Liver (tissue), 3 donors: ENCODE measurements at regions not wholly inside any gene's neighbourhood (a gene's known extent, or its start where the extent isn't known, plus 50 kb on each side); places are given as distances from the start of the nearest gene placed in this dataset.

Experiments
- ATF3 ChIP-seq: IDR thresholded peaks from 2 replicates; pipeline ENCODE4 v1.6.1; 2016; ENCODE audit warnings: antibody characterized with exemption
- CTCF ChIP-seq: fragments of 150-350 bp; IDR thresholded peaks from 2 replicates; pipeline ENCODE4 v1.5.1; 2017; ENCODE audit warnings: improper control_type of control experiment, low read depth, low read length; ENCODE audit not compliant: missing input control
- EGR1 ChIP-seq, 2 donors: IDR thresholded peaks; 2 replicates each; pipeline ENCODE4 v1.6.1; 2016 to 2018; ENCODE audit warnings: antibody characterized with exemption in 2 of 2, low read depth in 2 of 2
- GABPA ChIP-seq, 2 donors: IDR thresholded peaks in 1 of 2; conservative IDR thresholded peaks in 1 of 2; 2 replicates each; pipeline ENCODE4 v1.6.1; 2016; ENCODE audit warnings: antibody characterized with exemption in 2 of 2, mild to moderate bottlenecking in 1 of 2, moderate library complexity in 1 of 2
- RXRA ChIP-seq, 2 donors: IDR thresholded peaks; 2 replicates each; pipeline ENCODE4 v1.6.1; 2017 to 2018; ENCODE audit warnings: antibody characterized with exemption in 2 of 2, mild to moderate bottlenecking in 1 of 2
- TAF1 ChIP-seq: conservative IDR thresholded peaks from 2 replicates; pipeline ENCODE4 v1.6.1; 2016; ENCODE audit warnings: antibody characterized with exemption, mild to moderate bottlenecking
- TF ChIP-seq, protein P1 (sequence below): IDR thresholded peaks from 2 replicates; pipeline ENCODE4 v1.6.1; 2016; ENCODE audit warnings: antibody characterized with exemption, mild to moderate bottlenecking
- TF ChIP-seq, protein P2 (sequence below): IDR thresholded peaks from 2 replicates; pipeline ENCODE4 v1.6.1; 2016; ENCODE audit warnings: antibody characterized with exemption
- donor health status: healthy.
- donor health status: healthy.

DNA sequence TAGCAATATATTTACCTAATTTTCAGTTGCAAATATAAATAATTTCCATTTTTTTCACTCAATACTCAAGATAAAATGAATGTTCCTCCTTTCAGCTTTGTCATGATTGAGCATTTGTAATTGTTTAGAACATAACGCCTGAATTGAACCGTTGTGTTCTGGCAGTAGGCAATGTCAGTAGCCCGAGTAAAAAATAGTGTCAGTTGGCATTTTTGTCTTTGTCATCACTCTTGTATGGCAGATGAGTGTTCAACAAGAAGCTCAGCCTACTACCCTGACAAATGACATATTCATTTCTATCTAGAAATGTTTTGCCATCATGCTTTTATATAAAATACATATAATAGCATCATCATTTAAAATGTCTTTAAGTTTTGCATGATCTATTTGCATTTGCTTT, 691.4 kb upstream of the NCAM2 start:
- TF ChIP-seq, protein P1, sequence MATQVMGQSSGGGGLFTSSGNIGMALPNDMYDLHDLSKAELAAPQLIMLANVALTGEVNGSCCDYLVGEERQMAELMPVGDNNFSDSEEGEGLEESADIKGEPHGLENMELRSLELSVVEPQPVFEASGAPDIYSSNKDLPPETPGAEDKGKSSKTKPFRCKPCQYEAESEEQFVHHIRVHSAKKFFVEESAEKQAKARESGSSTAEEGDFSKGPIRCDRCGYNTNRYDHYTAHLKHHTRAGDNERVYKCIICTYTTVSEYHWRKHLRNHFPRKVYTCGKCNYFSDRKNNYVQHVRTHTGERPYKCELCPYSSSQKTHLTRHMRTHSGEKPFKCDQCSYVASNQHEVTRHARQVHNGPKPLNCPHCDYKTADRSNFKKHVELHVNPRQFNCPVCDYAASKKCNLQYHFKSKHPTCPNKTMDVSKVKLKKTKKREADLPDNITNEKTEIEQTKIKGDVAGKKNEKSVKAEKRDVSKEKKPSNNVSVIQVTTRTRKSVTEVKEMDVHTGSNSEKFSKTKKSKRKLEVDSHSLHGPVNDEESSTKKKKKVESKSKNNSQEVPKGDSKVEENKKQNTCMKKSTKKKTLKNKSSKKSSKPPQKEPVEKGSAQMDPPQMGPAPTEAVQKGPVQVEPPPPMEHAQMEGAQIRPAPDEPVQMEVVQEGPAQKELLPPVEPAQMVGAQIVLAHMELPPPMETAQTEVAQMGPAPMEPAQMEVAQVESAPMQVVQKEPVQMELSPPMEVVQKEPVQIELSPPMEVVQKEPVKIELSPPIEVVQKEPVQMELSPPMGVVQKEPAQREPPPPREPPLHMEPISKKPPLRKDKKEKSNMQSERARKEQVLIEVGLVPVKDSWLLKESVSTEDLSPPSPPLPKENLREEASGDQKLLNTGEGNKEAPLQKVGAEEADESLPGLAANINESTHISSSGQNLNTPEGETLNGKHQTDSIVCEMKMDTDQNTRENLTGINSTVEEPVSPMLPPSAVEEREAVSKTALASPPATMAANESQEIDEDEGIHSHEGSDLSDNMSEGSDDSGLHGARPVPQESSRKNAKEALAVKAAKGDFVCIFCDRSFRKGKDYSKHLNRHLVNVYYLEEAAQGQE = no peak
- TF ChIP-seq CTCF = no peak
- no peak for TF ChIP-seq ATF3
- TF ChIP-seq GABPA (IDR thresholded peaks at IDR 0.05 in 1 of 2, conservative IDR thresholded peaks at IDR 0.05 in 1 of 2) = no peak
- no peak for TF ChIP-seq RXRA (IDR thresholded peaks at IDR 0.05)
- TF ChIP-seq TAF1 = no peak
- TF ChIP-seq, protein P2, sequence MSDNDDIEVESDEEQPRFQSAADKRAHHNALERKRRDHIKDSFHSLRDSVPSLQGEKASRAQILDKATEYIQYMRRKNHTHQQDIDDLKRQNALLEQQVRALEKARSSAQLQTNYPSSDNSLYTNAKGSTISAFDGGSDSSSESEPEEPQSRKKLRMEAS = no peak
- TF ChIP-seq EGR1 (IDR thresholded peaks at IDR 0.05; ENCODE audit: low read depth in 2 of 2) = no peak
